ENCODE measurements at regions not wholly inside any gene's neighbourhood (a gene's known extent, or its start where the extent isn't known, plus 50 kb on each side); places are given as distances from the start of the nearest gene placed in this dataset.

GRCh38 chr3:117548600-117548999 is 839.0 kb downstream of the TUSC7 start:
- no peak for ATAC-seq
- Histone ChIP-seq H3K9me1 (ENCODE audit: control insufficient read depth, insufficient read depth, low read length) (no peaks in the 10 kb centered on the region), H3K4me3 (no peak overlapping the region), H3K27ac (ENCODE audit: extremely low read depth, low read depth, low read length) (no peak overlapping the region), H3K4me2 (ENCODE audit: insufficient read depth, low read length) (no peak overlapping the region), H4K20me1 (replicated peaks; ENCODE audit: control insufficient read depth, insufficient read depth, low read length) (no peaks in the 10 kb centered on the region), H3K9me3 (replicated peaks; ENCODE audit: control insufficient read depth, insufficient read depth, low read depth, low read length) (no peaks in the 10 kb centered on the region), H3K27me3 (ENCODE audit: control insufficient read depth in 2 of 2, insufficient read depth in 2 of 2, low read length in 2 of 2) (no peaks in the 10 kb centered on the region), H3K79me2 (ENCODE audit: control insufficient read depth, insufficient read depth, low read length) (no peaks in the 10 kb centered on the region), H3K4me1 (replicated peaks in 1 of 2; ENCODE audit: control insufficient read depth in 2 of 2, insufficient read depth in 2 of 2, low read length in 2 of 2) (no peaks in the 10 kb centered on the region), H3K9ac (ENCODE audit: insufficient read depth in 1 of 2, low read depth in 2 of 2, low read length in 2 of 2) (no peak overlapping the region), H3K36me3 (ENCODE audit: control insufficient read depth, insufficient read depth, low read length) (no peaks in the 10 kb centered on the region), H2AFZ (ENCODE audit: low read depth, low read length) (no peak overlapping the region)
- in situ Hi-C loops (cut with MboI) (no loop called here), intact Hi-C loops (cut with micrococcal nuclease) (no loop called here)
- ChIA-PET POLR2A (no interaction called here), CTCF (ENCODE audit: low intra/inter-chr PET ratio) (no interaction called here)
- no TSS peak for BruUV-seq (replicated peaks)
- no peak for DNase-seq (ENCODE audit: extremely low read depth in 1 of 4, low spot score in 3 of 4)
- TF ChIP-seq MEIS2 (IDR thresholded peaks at IDR 0.05; ENCODE audit: partially characterized antibody) (no peak), ZNF77 (CRISPR knock-in tag; IDR thresholded peaks at IDR 0.05) (no peak), RB1 (IDR thresholded peaks at IDR 0.05; ENCODE audit: low read depth) (no peak), RBM25 (IDR thresholded peaks at IDR 0.05; ENCODE audit: low read depth, low read length, severe bottlenecking) (no peak), PTTG1 (tag; IDR thresholded peaks at IDR 0.05; ENCODE audit: low read depth) (no peak), ZNF24 (IDR thresholded peaks at IDR 0.05) (no peak)
- TF ChIP-seq, protein P1, sequence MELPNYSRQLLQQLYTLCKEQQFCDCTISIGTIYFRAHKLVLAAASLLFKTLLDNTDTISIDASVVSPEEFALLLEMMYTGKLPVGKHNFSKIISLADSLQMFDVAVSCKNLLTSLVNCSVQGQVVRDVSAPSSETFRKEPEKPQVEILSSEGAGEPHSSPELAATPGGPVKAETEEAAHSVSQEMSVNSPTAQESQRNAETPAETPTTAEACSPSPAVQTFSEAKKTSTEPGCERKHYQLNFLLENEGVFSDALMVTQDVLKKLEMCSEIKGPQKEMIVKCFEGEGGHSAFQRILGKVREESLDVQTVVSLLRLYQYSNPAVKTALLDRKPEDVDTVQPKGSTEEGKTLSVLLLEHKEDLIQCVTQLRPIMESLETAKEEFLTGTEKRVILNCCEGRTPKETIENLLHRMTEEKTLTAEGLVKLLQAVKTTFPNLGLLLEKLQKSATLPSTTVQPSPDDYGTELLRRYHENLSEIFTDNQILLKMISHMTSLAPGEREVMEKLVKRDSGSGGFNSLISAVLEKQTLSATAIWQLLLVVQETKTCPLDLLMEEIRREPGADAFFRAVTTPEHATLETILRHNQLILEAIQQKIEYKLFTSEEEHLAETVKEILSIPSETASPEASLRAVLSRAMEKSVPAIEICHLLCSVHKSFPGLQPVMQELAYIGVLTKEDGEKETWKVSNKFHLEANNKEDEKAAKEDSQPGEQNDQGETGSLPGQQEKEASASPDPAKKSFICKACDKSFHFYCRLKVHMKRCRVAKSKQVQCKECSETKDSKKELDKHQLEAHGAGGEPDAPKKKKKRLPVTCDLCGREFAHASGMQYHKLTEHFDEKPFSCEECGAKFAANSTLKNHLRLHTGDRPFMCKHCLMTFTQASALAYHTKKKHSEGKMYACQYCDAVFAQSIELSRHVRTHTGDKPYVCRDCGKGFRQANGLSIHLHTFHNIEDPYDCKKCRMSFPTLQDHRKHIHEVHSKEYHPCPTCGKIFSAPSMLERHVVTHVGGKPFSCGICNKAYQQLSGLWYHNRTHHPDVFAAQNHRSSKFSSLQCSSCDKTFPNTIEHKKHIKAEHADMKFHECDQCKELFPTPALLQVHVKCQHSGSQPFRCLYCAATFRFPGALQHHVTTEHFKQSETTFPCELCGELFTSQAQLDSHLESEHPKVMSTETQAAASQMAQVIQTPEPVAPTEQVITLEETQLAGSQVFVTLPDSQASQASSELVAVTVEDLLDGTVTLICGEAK (IDR thresholded peaks at IDR 0.05), result no peak
- TF ChIP-seq, protein P1 (CRISPR knock-in tag; IDR thresholded peaks at IDR 0.05), result no peak
- 0% methylated on average over 3 of the region's 3 CpGs for WGBS (ENCODE audit: insufficient coverage, low coverage, missing lambda C conversion rate)
- no peak for FAIRE-seq

Data from K562 (cell line).